Loucy (cell line): ENCODE measurements at regions not wholly inside any gene's neighbourhood (a gene's known extent, or its start where the extent isn't known, plus 50 kb on each side); places are given as distances from the start of the nearest gene placed in this dataset.

Experiments
- H2AFZ ChIP-seq: fragments of 200-600 bp; sonication (generic); 2 replicates; pipeline ENCODE4 v1.6.0; 2016; ENCODE audit warnings: antibody characterized with exemption, mild to moderate bottlenecking, low read length, moderate library complexity
- H3F3A ChIP-seq: fragments of 200-600 bp; 2 replicates; pipeline ENCODE4 v1.6.0; 2016; ENCODE audit warnings: antibody characterized with exemption, low read depth, mild to moderate bottlenecking
- H3K27me3 ChIP-seq: fragments of 200-600 bp; sonication (generic); 2 replicates; pipeline ENCODE4 v1.6.1; 2014; ENCODE audit warnings: low read length, mild to moderate bottlenecking; ENCODE audit not compliant: insufficient read depth, poor library complexity, severe bottlenecking
- H3K36me3 ChIP-seq: fragments of 200-600 bp; sonication (generic); 2 replicates; pipeline ENCODE4 v1.6.1; 2016; ENCODE audit warnings: low read length; ENCODE audit not compliant: insufficient read depth
- H3K4me1 ChIP-seq: fragments of 200-600 bp; sonication (generic); 2 replicates; pipeline ENCODE4 v1.5.1; 2014; ENCODE audit warnings: low read length, mild to moderate bottlenecking; ENCODE audit not compliant: insufficient read depth, poor library complexity, severe bottlenecking
- H3K4me2 ChIP-seq: fragments of 200-600 bp; sonication (generic); 2 replicates; pipeline ENCODE4 v1.6.0; 2014; ENCODE audit warnings: antibody characterized with exemption, low read length, low read depth, mild to moderate bottlenecking; ENCODE audit not compliant: poor library complexity, severe bottlenecking
- H3K4me3 ChIP-seq: fragments of 200-600 bp; sonication (generic); 2 replicates; pipeline ENCODE4 v1.5.1; 2014; ENCODE audit warnings: low read length, mild to moderate bottlenecking, mixed read lengths; ENCODE audit not compliant: poor library complexity, severe bottlenecking
- H3K79me2 ChIP-seq: fragments of 200-600 bp; sonication (generic); 2 replicates; pipeline ENCODE4 v1.6.1; 2014; ENCODE audit warnings: low read length; ENCODE audit not compliant: insufficient read depth
- H3K9ac ChIP-seq: fragments of 200-600 bp; sonication (generic); 2 replicates; pipeline ENCODE4 v1.6.0; 2014; ENCODE audit warnings: mild to moderate bottlenecking, low read depth, low read length, moderate library complexity; ENCODE audit not compliant: poor library complexity, severe bottlenecking
- H3K9me2 ChIP-seq: fragments of 200-600 bp; sonication (generic); replicated peaks from 2 replicates; pipeline ENCODE4 v1.6.1; 2016; ENCODE audit warnings: low read depth, low read length, mixed read lengths
- H3K9me3 ChIP-seq: fragments of 200-600 bp; sonication (generic); 2 replicates; pipeline ENCODE4 v1.6.1; 2014; ENCODE audit warnings: mild to moderate bottlenecking, antibody characterized with exemption, low read length, low read depth; ENCODE audit not compliant: insufficient read depth
- H4K20me1 ChIP-seq: fragments of 200-600 bp; sonication (generic); 2 replicates; pipeline ENCODE4 v1.6.0; 2014; ENCODE audit warnings: antibody characterized with exemption, low read length, mild to moderate bottlenecking; ENCODE audit not compliant: insufficient read depth, poor library complexity, severe bottlenecking
- EZH2phosphoT487 ChIP-seq: fragments of 200-600 bp; IDR thresholded peaks from 2 replicates; pipeline ENCODE4 v1.6.1; 2018; ENCODE audit warnings: antibody characterized with exemption, mild to moderate bottlenecking, moderate library complexity, borderline replicate concordance
- TF ChIP-seq, protein P1 (sequence below): fragments of 200-600 bp; sonication (generic); conservative IDR thresholded peaks from 2 replicates; pipeline ENCODE4 v1.5.1; 2014; ENCODE audit warnings: mild to moderate bottlenecking, antibody characterized with exemption, low read length

DNA sequence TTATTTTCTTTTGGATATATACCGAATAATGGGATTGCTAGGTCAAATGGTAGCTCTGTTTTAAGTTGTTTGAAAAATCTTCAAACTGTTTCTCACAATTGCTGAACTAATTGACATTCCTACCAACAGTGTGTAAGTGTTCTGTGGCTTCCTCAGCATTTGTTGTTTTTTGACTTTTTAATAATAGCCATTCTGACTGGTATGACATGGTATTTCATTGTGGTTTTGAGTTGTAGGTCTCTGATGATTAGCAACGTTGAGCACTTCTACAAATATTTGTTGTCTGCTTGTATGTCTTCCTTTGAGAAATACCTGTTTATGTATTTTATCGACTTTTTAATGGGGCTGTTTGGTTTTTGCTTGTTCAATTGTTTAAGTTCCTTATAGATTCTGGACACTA is 680.1 kb upstream of the GRIA3 start:
- TF ChIP-seq, protein P1, sequence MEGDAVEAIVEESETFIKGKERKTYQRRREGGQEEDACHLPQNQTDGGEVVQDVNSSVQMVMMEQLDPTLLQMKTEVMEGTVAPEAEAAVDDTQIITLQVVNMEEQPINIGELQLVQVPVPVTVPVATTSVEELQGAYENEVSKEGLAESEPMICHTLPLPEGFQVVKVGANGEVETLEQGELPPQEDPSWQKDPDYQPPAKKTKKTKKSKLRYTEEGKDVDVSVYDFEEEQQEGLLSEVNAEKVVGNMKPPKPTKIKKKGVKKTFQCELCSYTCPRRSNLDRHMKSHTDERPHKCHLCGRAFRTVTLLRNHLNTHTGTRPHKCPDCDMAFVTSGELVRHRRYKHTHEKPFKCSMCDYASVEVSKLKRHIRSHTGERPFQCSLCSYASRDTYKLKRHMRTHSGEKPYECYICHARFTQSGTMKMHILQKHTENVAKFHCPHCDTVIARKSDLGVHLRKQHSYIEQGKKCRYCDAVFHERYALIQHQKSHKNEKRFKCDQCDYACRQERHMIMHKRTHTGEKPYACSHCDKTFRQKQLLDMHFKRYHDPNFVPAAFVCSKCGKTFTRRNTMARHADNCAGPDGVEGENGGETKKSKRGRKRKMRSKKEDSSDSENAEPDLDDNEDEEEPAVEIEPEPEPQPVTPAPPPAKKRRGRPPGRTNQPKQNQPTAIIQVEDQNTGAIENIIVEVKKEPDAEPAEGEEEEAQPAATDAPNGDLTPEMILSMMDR, result no peak
- TF ChIP-seq EZH2phosphoT487, result no peak
- Histone ChIP-seq H3F3A (no peaks in the 10 kb centered on the region), H3K4me2 (no peak overlapping the region), H3K9me2 (no peaks in the 10 kb centered on the region), H3K36me3 (no peaks in the 10 kb centered on the region), H3K9me3 (no peaks in the 10 kb centered on the region), H3K4me3 (no peak overlapping the region), H3K79me2 (no peaks in the 10 kb centered on the region), H3K27me3 (no peaks in the 10 kb centered on the region), H2AFZ (no peak overlapping the region), H3K9ac (no peak overlapping the region), H3K4me1 (no peaks in the 10 kb centered on the region), H4K20me1 (no peaks in the 10 kb centered on the region)

DNA sequence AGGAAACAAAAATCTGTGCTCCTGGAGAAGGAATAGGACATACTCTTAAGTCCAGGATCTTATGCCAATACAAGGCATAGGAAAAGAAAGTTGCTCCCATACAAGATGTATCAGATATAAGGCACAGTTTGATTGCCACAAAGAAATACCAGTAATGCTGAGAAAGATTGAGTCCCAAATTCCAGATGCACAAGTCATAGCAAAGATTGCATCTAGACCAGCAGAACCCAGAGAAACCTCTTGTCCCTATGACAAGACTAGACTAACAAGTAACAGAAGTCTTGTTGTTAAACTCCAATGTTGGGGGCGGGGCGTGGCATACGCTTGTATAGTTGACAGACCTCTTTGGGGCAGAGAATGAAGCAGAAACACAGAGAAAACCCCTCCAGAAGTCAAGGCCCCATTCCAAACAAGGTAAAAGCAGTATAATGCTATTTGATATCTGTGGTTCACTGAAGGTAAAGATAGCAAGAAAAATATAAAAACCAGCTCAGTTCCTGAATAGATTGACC is 671.5 kb upstream of the GRIA3 start:
- H3K4me3 ChIP-seq, result no peak overlapping the region
- no peaks in the 10 kb centered on the region for H3K27me3 ChIP-seq
- TF ChIP-seq EZH2phosphoT487, result no peak
- TF ChIP-seq, protein P1, result no peak
- H3K4me1 ChIP-seq, result no peaks in the 10 kb centered on the region
- H3F3A ChIP-seq, result no peaks in the 10 kb centered on the region
- no peaks in the 10 kb centered on the region for H3K79me2 ChIP-seq
- H3K4me2 ChIP-seq, result no peak overlapping the region
- no peaks in the 10 kb centered on the region for H3K36me3 ChIP-seq
- no peaks in the 10 kb centered on the region for H4K20me1 ChIP-seq
- H2AFZ ChIP-seq, result no peak overlapping the region
- H3K9ac ChIP-seq, result no peak overlapping the region
- no peaks in the 10 kb centered on the region for H3K9me3 ChIP-seq
- no peaks in the 10 kb centered on the region for H3K9me2 ChIP-seq

DNA sequence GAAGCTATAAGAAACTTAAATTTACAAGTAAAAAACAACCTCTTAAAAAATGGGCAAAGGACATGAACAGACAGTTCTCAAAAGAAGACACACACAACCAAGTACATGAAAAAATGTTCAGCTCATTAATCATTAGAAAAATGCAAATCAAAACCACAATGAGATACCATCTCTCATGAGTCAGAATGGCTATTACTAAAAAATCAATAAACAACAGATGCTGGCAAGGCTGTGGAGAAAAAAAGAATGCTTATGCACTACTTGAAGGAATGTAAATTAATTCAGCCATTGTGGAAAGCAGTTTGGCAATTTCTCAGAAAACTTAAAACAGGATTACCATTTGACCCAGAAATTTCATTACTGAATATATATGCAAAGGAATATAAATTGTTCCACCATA is 666.3 kb upstream of the GRIA3 start:
- H3K4me3 ChIP-seq, result no peak overlapping the region
- no peak overlapping the region for H3K9ac ChIP-seq
- no peaks in the 10 kb centered on the region for H3F3A ChIP-seq
- no peaks in the 10 kb centered on the region for H3K27me3 ChIP-seq
- H2AFZ ChIP-seq, result no peak overlapping the region
- H4K20me1 ChIP-seq, result no peaks in the 10 kb centered on the region
- H3K4me2 ChIP-seq, result no peak overlapping the region
- no peaks in the 10 kb centered on the region for H3K4me1 ChIP-seq
- H3K79me2 ChIP-seq, result no peaks in the 10 kb centered on the region
- TF ChIP-seq EZH2phosphoT487, result no peak
- TF ChIP-seq, protein P1, result no peak
- no peaks in the 10 kb centered on the region for H3K36me3 ChIP-seq
- H3K9me3 ChIP-seq, result no peaks in the 10 kb centered on the region
- H3K9me2 ChIP-seq, result no peaks in the 10 kb centered on the region
